Activated T-cell treated with anti-CD3 and anti-CD28 coated beads, Interleukin-2, amount 50 U/mL, for 4 hours (primary cell): ENCODE measurements at regions not wholly inside any gene's neighbourhood (a gene's known extent, or its start where the extent isn't known, plus 50 kb on each side); places are given as distances from the start of the nearest gene placed in this dataset.

ENCODE experiments used
- ATAC-seq, 2 donors: fragments of 200-7000 bp; cut with Tn5 transposase; one replicate each; pipeline ENCODE4 v1.10.0; 2021
- DNase-seq: peaks from one replicate; pipeline ENCODE4 v3.0.0-alpha.2; 2020
- H3K27me3 Mint-ChIP-seq: one replicate; pipeline ENCODE4 v1.8.0; 2021; ENCODE audit warnings: low read depth, mixed read lengths
- H3K36me3 Mint-ChIP-seq: one replicate; pipeline ENCODE4 v1.8.0; 2022; ENCODE audit warnings: mixed read lengths; ENCODE audit not compliant: insufficient read depth
- H3K4me1 Mint-ChIP-seq: one replicate; pipeline ENCODE4 v1.8.0; 2021; ENCODE audit warnings: low read depth, mixed read lengths
- H3K4me3 Mint-ChIP-seq: one replicate; pipeline ENCODE4 v1.8.0; 2021; ENCODE audit warnings: mild to moderate bottlenecking, moderate library complexity, mixed read lengths
- H3K9me3 Mint-ChIP-seq: one replicate; pipeline ENCODE4 v1.8.0; 2021; ENCODE audit warnings: mixed read lengths

- no peaks in the 10 kb centered on the region for H3K36me3 Mint-ChIP-seq
- no peak for ATAC-seq
- no peaks in the 10 kb centered on the region for H3K4me1 Mint-ChIP-seq
- H3K9me3 Mint-ChIP-seq = no peaks in the 10 kb centered on the region
- H3K27me3 Mint-ChIP-seq = peaks cover 30% of the 10 kb centered on the region
- no peak for DNase-seq
- no peak overlapping the region for H3K4me3 Mint-ChIP-seq
Measured at GRCh38 chr7:121582258-121582657, 186.2 kb upstream of the FAM3C start.

GRCh38 chr7:121579639-121580038 lies 183.5 kb upstream of the FAM3C start:
- Mint-ChIP-seq H3K4me1 (no peaks in the 10 kb centered on the region), H3K27me3 (peaks cover 38% of the 10 kb centered on the region), H3K36me3 (no peaks in the 10 kb centered on the region), H3K9me3 (no peaks in the 10 kb centered on the region), H3K4me3 (no peak overlapping the region)
- no peak for DNase-seq
- no peak for ATAC-seq

GRCh38 chr7:121578669-121579068 lies 182.6 kb upstream of the FAM3C start:
- no peaks in the 10 kb centered on the region for H3K9me3 Mint-ChIP-seq
- no peaks in the 10 kb centered on the region for H3K4me1 Mint-ChIP-seq
- peaks cover 42% of the 10 kb centered on the region for H3K27me3 Mint-ChIP-seq
- DNase-seq = no peak
- no peak overlapping the region for H3K4me3 Mint-ChIP-seq
- no peak for ATAC-seq
- H3K36me3 Mint-ChIP-seq = no peaks in the 10 kb centered on the region

GRCh38 chr7:121576148-121576917 lies 180.2 kb upstream of the FAM3C start:
- peaks cover 36% of the 10 kb centered on the region for H3K27me3 Mint-ChIP-seq
- ATAC-seq (no peak), DNase-seq (no peak)

GRCh38 chr7:121575194-121575765 lies 179.2 kb upstream of the FAM3C start:
- no peak for ATAC-seq
- no peaks in the 10 kb centered on the region for H3K4me1 Mint-ChIP-seq
- no peak overlapping the region for H3K4me3 Mint-ChIP-seq

More at GRCh38 chr7:121576148-121576917, 180.2 kb upstream of the FAM3C start:
- Mint-ChIP-seq H3K36me3 (no peaks in the 10 kb centered on the region), H3K4me1 (no peaks in the 10 kb centered on the region), H3K9me3 (no peaks in the 10 kb centered on the region), H3K4me3 (no peak overlapping the region)

GRCh38 chr7:121574109-121574508 lies 178.0 kb upstream of the FAM3C start:
- Mint-ChIP-seq H3K9me3 (no peaks in the 10 kb centered on the region), H3K4me3 (no peak overlapping the region), H3K27me3 (peaks cover 27% of the 10 kb centered on the region), H3K36me3 (no peaks in the 10 kb centered on the region), H3K4me1 (no peaks in the 10 kb centered on the region)
- no peak for DNase-seq
- ATAC-seq = no peak

More at GRCh38 chr7:121575194-121575765, 179.2 kb upstream of the FAM3C start:
- no peaks in the 10 kb centered on the region for H3K36me3 Mint-ChIP-seq
- H3K9me3 Mint-ChIP-seq = no peaks in the 10 kb centered on the region
- DNase-seq = no peak
- H3K27me3 Mint-ChIP-seq = peaks cover 33% of the 10 kb centered on the region

- H3K9me3 Mint-ChIP-seq = no peaks in the 10 kb centered on the region
- no peaks in the 10 kb centered on the region for H3K4me1 Mint-ChIP-seq
- no peaks in the 10 kb centered on the region for H3K36me3 Mint-ChIP-seq
- H3K27me3 Mint-ChIP-seq = peaks cover 18% of the 10 kb centered on the region
- H3K4me3 Mint-ChIP-seq = no peak overlapping the region
- DNase-seq = no peak
- ATAC-seq = no peak
Measured at GRCh38 chr7:121572615-121573014, 176.5 kb upstream of the FAM3C start.

GRCh38 chr7:121570365-121570764 lies 174.3 kb upstream of the FAM3C start:
- no peaks in the 10 kb centered on the region for H3K4me1 Mint-ChIP-seq
- H3K36me3 Mint-ChIP-seq = no peaks in the 10 kb centered on the region
- H3K27me3 Mint-ChIP-seq = peaks cover 8% of the 10 kb centered on the region
- DNase-seq (no peak), ATAC-seq (no peak)
- H3K9me3 Mint-ChIP-seq = no peaks in the 10 kb centered on the region
- H3K4me3 Mint-ChIP-seq = no peak overlapping the region

- ATAC-seq (no peak), DNase-seq (no peak)
- H3K4me3 Mint-ChIP-seq = no peak overlapping the region
- no peaks in the 10 kb centered on the region for H3K9me3 Mint-ChIP-seq
- H3K4me1 Mint-ChIP-seq = no peaks in the 10 kb centered on the region
- no peaks in the 10 kb centered on the region for H3K36me3 Mint-ChIP-seq
- no peaks in the 10 kb centered on the region for H3K27me3 Mint-ChIP-seq
Measured at GRCh38 chr7:121563177-121563576, 167.1 kb upstream of the FAM3C start.

GRCh38 chr7:121562259-121562658 lies 166.2 kb upstream of the FAM3C start:
- no peaks in the 10 kb centered on the region for H3K9me3 Mint-ChIP-seq
- ATAC-seq (no peak), DNase-seq (no peak)
- no peaks in the 10 kb centered on the region for H3K4me1 Mint-ChIP-seq
- H3K4me3 Mint-ChIP-seq = no peak overlapping the region
- H3K27me3 Mint-ChIP-seq = no peaks in the 10 kb centered on the region
- H3K36me3 Mint-ChIP-seq = no peaks in the 10 kb centered on the region

GRCh38 chr7:121561717-121562116 lies 165.6 kb upstream of the FAM3C start:
- H3K27me3 Mint-ChIP-seq = no peaks in the 10 kb centered on the region
- no peaks in the 10 kb centered on the region for H3K36me3 Mint-ChIP-seq
- H3K9me3 Mint-ChIP-seq = no peaks in the 10 kb centered on the region
- H3K4me1 Mint-ChIP-seq = no peaks in the 10 kb centered on the region
- ATAC-seq = no peak
- no peak for DNase-seq
- no peak overlapping the region for H3K4me3 Mint-ChIP-seq

GRCh38 chr7:121560267-121560990 lies 164.3 kb upstream of the FAM3C start:
- no peaks in the 10 kb centered on the region for H3K36me3 Mint-ChIP-seq
- no peaks in the 10 kb centered on the region for H3K27me3 Mint-ChIP-seq
- DNase-seq (no peak), ATAC-seq (no peak)
- no peaks in the 10 kb centered on the region for H3K4me1 Mint-ChIP-seq
- no peaks in the 10 kb centered on the region for H3K9me3 Mint-ChIP-seq
- no peak overlapping the region for H3K4me3 Mint-ChIP-seq

- Mint-ChIP-seq H3K36me3 (no peaks in the 10 kb centered on the region), H3K4me3 (no peak overlapping the region), H3K27me3 (no peaks in the 10 kb centered on the region), H3K4me1 (no peaks in the 10 kb centered on the region), H3K9me3 (no peaks in the 10 kb centered on the region)
- DNase-seq = no peak
- no peak for ATAC-seq
Measured at GRCh38 chr7:121558288-121558687, 162.2 kb upstream of the FAM3C start.

GRCh38 chr7:121557034-121557892 lies 161.2 kb upstream of the FAM3C start:
- no peak overlapping the region for H3K4me3 Mint-ChIP-seq
- DNase-seq (no peak), ATAC-seq (no peak)
- H3K9me3 Mint-ChIP-seq = no peaks in the 10 kb centered on the region
- H3K4me1 Mint-ChIP-seq = no peaks in the 10 kb centered on the region
- no peaks in the 10 kb centered on the region for H3K27me3 Mint-ChIP-seq
- no peaks in the 10 kb centered on the region for H3K36me3 Mint-ChIP-seq
